ENCODE measurements at regions not wholly inside any gene's neighbourhood (a gene's known extent, or its start where the extent isn't known, plus 50 kb on each side); places are given as distances from the start of the nearest gene placed in this dataset.
"Not testable (repeated sequence)": the region's sequence is repeated elsewhere in the genome, so short reads cannot be mapped to it uniquely, and the experiment has no call there.

DNA sequence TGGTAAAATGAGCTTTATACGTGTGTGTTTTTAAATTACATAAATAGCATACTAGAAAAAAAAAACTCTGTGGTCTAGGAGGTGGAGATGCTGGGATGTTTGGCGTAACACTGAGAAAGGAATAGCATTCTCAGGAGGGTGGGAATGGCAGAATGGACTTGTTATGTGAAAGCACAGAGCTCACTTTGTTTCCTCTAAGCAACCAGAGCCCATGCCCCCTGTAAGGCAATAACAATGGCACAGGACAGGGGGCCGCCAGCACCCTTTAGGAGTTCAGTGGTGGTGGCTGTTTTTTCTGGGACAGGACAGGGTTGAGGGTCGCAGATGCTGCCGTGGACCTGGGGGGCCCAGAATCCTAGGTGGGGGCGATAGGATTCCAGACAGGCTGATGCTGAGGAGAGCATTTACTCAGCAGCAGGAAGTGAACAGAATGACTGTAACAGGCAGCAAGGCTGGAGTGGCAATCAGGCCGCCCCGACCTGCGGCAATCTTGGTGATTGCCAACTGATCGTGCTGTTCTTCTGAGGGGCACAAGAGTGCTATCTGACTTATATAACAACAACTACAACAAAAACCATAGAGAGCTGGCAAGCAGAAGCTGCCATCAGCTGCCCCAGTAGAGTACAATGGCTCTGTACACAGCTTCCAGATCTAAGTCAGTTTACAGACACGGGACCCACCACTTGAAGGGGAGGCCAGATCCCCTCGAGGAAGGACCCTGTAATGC lies 160.4 kb downstream of the UACA start:
- H3K27ac ChIP-seq: no peak overlapping the region
- no peak overlapping the region for H3K4me3 ChIP-seq
- no peaks in the 10 kb centered on the region for H3K27me3 ChIP-seq
- H3K4me1 ChIP-seq: peaks cover 5% of the 10 kb centered on the region; the same call in 1 of the 2 replicates
- DNase-seq: no peak
- H3K9me3 ChIP-seq (replicated peaks): peaks cover 9% of the 10 kb centered on the region; the same call in 1 of the 2 replicates
- H3K36me3 ChIP-seq: no peaks in the 10 kb centered on the region

DNA sequence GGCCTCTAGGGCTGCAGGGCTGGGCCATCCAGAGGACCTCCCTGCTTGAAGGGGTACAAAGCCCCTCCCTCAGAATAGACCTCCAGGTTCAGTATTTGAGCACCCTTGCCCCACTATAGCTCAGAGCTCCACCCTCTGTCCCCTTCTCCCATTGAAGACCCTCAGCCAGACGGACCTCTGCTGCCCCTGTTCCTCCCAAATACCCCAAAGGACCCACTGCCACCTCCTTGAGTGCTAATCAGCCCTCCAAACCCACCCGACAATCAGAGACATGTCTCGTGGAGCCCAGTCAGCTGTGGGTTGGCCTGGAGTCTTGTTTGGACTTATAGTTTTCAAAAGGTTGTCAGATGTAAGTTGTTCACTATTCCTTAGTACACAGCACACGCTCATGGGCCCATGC lies 161.1 kb downstream of the UACA start:
- Histone ChIP-seq H3K36me3 (no peaks in the 10 kb centered on the region), H3K4me3 (no peak overlapping the region), H3K27ac (no peak overlapping the region), H3K4me1 (peaks cover 5% of the 10 kb centered on the region; the same call in 1 of the 2 replicates), H3K9me3 (replicated peaks) (peaks cover 9% of the 10 kb centered on the region; the same call in 1 of the 2 replicates), H3K27me3 (no peaks in the 10 kb centered on the region)
- no peak for DNase-seq

DNA sequence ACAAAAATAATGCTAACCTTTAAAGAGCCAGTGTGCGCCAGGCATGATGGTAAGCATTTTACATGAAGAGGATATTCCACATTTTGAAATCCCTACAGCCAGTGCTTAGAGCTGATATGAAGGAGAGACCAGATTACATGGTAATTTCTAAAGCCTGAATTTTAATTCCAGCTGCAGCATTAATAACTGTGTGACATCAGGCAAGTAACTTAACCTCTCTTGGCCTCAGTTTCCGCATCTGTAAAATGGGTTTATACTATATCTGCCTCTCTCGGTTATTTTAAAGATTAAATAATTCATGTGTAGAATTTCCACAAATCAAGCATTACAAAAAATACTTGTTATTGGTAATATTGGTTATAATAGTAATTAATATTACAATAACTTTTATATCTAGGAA lies 165.4 kb downstream of the UACA start:
- Histone ChIP-seq H3K4me1 (no peaks in the 10 kb centered on the region), H3K36me3 (no peaks in the 10 kb centered on the region), H3K27ac (no peak overlapping the region), H3K9me3 (replicated peaks) (peaks cover 13% of the 10 kb centered on the region), H3K27me3 (no peaks in the 10 kb centered on the region), H3K4me3 (no peak overlapping the region)
- no peak for DNase-seq

DNA sequence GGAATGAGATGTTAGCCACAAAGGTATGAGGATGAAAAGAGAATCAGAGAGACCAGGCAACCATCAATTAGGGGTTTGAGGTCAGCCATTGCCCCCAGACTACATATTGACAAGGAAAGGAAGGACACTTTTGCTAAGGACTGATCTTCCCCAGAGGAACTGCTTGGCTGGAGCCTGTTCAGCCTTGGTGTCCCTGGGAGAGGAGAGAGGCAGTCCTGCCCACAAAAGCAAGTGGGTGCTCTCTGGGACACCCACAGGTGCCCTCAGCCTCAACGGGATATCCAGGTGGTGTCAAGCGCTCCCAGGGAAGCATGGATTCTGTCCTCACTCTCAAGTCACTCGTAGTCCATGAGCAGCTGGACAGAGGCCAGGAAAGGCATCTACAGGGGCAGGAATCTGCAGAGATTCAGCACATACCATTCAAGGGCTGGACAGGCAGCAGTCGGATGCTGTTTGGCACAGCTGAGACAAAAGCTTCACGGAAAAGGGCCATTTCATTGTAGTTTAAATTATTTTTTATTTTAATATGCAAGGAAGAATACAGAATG lies 166.2 kb downstream of the UACA start:
- Histone ChIP-seq H3K4me3 (no peak overlapping the region), H3K36me3 (no peaks in the 10 kb centered on the region), H3K9me3 (replicated peaks) (peaks cover 13% of the 10 kb centered on the region), H3K4me1 (no peaks in the 10 kb centered on the region), H3K27me3 (no peaks in the 10 kb centered on the region), H3K27ac (no peak overlapping the region)
- no peak for DNase-seq

DNA sequence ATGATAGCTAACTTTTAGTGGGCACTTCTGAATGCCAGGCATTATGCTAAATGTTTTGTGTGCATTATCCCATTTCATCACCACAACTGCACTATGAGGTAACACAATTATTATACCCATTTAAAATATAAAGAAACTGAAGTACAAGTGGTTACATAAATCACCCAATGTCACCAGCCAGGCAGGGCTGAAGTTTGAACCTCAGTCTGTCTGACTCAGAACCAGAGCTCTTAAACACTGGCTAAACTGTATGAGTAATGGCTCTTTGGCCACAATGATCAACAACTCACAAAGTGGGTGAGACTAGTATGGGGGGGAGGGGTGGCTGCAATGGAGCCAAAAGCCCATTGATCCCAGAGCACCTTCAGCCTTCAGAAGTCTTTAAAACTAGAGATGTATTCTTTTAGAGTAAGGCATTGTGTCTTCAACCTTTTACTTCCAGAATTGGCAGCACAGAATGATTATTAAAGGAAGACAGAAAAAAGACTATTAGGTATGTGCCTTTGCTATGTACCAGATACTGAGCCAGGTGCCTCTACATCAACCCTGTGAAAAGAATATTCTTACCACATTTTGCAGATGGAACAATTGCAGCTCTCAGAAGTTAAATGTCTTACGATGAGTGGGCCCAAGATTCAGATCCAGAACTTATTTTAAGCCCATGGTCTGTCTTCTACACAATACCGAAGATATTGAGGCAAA lies 166.9 kb downstream of the UACA start:
- H3K27ac ChIP-seq: no peak overlapping the region
- H3K4me1 ChIP-seq: no peaks in the 10 kb centered on the region
- no peaks in the 10 kb centered on the region for H3K36me3 ChIP-seq
- DNase-seq: no peak
- H3K27me3 ChIP-seq: no peaks in the 10 kb centered on the region
- no peak overlapping the region for H3K4me3 ChIP-seq
- H3K9me3 ChIP-seq (replicated peaks): peaks cover 13% of the 10 kb centered on the region

DNA sequence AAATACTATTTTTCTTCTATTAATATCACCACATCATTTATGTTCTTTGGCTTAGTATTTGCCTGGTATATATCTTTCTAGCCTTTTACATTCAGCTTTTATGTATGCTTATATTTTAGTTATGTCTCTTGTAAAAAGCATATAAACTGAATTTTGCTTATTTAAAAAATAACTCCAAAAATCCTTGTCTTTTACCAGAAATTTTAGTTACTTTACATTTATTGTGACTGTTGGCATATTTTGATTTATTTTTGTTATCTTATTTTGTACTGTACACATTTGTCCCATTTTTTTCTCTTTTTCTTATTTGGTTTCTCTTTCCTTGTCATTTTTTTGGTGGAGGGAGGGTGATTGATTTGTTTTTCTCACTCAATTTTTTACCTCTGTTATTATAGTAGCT lies 169.6 kb downstream of the UACA start:
- Histone ChIP-seq H3K9me3 (replicated peaks) (peaks cover 4% of the 10 kb centered on the region), H3K4me1 (no peaks in the 10 kb centered on the region), H3K27me3 (no peaks in the 10 kb centered on the region), H3K36me3 (no peaks in the 10 kb centered on the region), H3K27ac (no peak overlapping the region), H3K4me3 (no peak overlapping the region)
- no peak for DNase-seq

DNA sequence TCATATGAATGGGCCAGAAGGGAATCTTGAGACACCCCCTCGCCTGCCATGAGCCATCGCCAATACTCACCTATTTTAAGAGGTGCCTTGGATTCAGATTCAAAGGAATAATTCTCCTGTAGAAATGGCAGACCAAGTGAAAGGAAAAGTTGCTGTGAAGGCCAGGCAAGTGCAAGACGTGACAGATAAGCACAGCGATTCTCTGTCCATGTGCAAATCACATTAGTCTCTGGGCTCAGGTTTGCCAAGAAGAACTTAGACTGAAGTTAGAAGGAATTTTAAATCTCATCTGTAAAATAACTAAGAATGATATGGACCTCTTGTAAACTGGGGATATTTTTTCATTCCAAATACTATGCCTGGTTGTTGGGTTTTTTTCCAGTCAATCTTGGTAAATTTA lies 173.6 kb downstream of the UACA start:
- no peak overlapping the region for H3K4me3 ChIP-seq
- H3K9me3 ChIP-seq (replicated peaks): peaks cover 4% of the 10 kb centered on the region
- DNase-seq: no peak
- H3K27ac ChIP-seq: no peak overlapping the region
- H3K27me3 ChIP-seq: no peaks in the 10 kb centered on the region
- no peaks in the 10 kb centered on the region for H3K4me1 ChIP-seq
- no peaks in the 10 kb centered on the region for H3K36me3 ChIP-seq

DNA sequence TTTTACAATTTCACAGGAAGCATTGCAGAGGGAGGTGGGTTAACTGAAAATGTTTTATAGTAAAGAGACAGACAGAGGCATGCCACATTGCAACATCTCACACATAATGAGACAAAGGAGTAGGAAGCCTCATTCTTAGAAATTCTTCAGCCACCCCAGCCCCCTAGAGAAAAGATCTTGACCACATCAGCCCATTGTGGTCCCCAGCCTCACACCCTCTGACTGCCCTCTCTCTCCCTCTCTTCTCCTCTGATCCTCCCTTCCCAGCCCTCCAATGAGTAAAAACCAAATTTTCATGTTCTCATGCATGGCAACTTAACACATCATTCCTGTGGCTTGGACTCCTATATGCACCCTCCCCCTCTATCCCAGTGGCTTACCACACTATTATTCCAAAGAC lies 174.1 kb downstream of the UACA start:
- DNase-seq: no peak
- H3K27ac ChIP-seq: no peak overlapping the region

DNA sequence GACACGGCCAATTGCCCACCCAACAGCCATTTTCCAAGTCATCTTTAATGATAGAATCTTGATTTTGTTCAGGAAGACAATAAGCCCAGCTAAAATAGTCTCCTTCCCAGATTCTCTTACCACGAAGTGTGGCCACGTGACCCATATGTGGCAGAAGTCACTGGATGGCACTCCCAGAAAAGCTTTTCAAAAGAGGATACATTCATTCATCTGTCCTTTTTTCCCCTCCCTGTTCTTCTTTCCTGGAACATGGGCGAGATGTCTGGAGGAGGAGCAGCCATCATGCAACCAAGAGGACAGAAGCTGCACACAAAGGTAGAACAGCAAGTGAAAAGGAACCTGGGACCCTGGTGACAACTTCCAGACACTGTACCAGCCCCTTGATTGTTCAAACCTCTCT lies 174.7 kb downstream of the UACA start:
- Histone ChIP-seq H3K27ac (no peak overlapping the region), H3K4me3 (no peak overlapping the region), H3K27me3 (no peaks in the 10 kb centered on the region)

More for the DNA sequence above, 174.1 kb downstream of the UACA start:
- Histone ChIP-seq H3K36me3 (no peaks in the 10 kb centered on the region), H3K4me3 (no peak overlapping the region), H3K4me1 (no peaks in the 10 kb centered on the region), H3K27me3 (no peaks in the 10 kb centered on the region), H3K9me3 (replicated peaks) (peaks cover 4% of the 10 kb centered on the region)

DNA sequence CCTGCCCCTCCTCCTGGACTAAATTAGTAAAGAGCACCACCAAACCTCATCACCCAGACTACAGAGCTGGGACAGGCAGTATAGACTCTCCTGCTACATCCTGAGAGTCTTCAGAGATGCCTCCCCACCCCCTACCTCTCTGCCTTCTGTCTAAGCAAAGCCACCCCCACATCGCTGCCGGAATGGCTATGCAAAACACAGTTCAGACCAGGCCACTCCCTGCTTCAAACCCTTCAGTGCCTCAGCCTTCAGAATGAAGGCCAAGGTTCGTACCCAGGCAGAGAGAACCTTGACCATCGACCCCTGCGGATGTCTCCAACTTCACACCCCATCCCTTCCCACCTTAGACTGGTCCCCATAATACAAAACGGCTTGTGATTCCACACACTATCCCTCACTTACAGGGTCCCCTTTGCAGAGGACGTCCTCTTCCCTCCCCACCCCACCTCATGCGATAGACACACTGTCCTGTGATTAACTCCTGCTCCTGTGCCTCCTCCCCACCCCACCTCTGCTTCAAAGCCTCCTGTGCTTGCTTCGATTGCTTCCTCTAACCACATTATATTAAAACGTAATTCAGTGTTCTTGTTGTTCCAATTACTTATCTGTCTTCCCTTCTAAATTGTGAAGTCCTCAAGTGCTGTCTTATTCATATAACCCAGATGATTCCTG lies 175.3 kb downstream of the UACA start:
- no peaks in the 10 kb centered on the region for H3K36me3 ChIP-seq
- no peak overlapping the region for H3K27ac ChIP-seq
- no peaks in the 10 kb centered on the region for H3K4me1 ChIP-seq
- peaks cover under 1% of the 10 kb centered on the region; the same call in 1 of the 2 replicates for H3K9me3 ChIP-seq (replicated peaks)
- no peak overlapping the region for H3K4me3 ChIP-seq
- DNase-seq: no peak
- no peaks in the 10 kb centered on the region for H3K27me3 ChIP-seq

More for the DNA sequence above, 174.7 kb downstream of the UACA start:
- DNase-seq: no peak
- Histone ChIP-seq H3K36me3 (no peaks in the 10 kb centered on the region), H3K4me1 (no peaks in the 10 kb centered on the region), H3K9me3 (replicated peaks) (peaks cover 4% of the 10 kb centered on the region)

DNA sequence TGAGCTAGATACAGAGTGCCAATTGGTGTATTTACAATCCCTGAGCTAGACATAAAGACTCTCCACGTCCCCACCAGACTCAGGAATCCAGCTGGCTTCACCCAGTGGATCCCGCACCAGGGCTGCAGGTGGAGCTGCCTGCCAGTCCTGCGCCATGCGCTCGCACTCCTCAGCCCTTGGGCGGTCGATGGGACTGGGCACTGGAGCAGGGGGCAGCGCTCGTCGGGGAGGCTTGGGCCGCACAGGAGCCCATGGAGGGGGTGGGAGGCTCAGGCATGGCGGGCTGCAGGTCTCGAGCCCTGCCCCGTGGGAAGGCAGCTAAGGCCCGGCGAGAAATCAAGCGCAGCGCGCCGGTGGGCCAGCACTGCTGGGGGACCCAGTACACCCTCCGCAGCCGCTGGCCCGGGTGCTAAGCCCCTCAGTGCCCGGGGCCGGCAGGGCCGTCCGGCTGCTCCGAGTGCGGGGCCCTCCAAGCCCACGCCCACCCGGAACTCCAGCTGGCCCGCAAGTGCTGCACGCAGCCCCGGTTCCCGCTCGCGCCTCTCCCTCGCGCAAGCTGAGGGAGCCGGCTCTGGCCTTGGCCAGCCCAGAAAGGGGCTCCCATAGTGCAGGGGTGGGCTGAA lies 176.2 kb downstream of the UACA start:
- H3K9me3 ChIP-seq (replicated peaks); H3K4me1 ChIP-seq; H3K27ac ChIP-seq; DNase-seq; H3K36me3 ChIP-seq; H3K4me3 ChIP-seq; H3K27me3 ChIP-seq: not testable (repeated sequence)

DNA sequence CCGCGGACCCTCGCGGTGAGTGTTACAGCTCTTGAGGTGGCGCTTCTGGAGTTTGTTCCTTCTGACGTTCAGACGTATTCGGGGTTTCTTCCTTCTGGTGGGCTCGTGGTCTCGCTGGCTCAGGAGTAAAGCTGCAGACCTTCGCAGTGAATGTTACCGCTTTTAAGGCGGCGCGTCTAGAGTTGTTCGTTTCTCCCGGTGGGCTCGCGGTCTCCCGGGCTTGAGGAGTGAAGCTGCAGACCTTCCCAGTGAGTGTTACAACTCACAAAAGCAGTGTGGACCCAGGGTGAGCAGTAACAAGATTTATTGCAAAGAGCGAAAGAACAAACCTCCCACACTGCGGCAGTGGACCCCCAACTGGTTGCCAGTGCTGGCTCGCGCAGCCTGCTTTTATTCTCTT lies 177.1 kb downstream of the UACA start:
- no peak overlapping the region for H3K27ac ChIP-seq
- DNase-seq: no peak
- H3K36me3 ChIP-seq: no peaks in the 10 kb centered on the region
- no peaks in the 10 kb centered on the region for H3K27me3 ChIP-seq
- no peaks in the 10 kb centered on the region for H3K9me3 ChIP-seq (replicated peaks)
- H3K4me3 ChIP-seq: no peak overlapping the region
- H3K4me1 ChIP-seq: no peaks in the 10 kb centered on the region

DNA sequence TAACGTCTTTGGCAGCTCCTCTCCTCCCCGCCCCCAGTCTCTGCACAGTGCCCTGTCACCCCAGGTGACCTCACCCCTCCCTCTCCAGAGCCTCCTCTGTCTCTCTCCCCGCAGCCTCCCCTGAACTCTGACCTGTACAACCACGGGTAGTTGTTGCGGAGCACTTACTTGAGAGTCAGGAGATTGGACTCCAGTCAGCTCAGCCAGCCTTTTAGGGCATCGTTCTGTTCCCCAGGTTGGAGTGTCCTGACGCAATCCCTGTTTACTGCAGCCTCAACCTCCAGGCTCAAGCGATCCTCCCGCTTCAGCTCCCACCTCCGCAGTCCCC lies 177.7 kb downstream of the UACA start:
- no peaks in the 10 kb centered on the region for H3K27me3 ChIP-seq
- H3K4me3 ChIP-seq: no peak overlapping the region
- H3K4me1 ChIP-seq: no peaks in the 10 kb centered on the region
- H3K27ac ChIP-seq: no peak overlapping the region
- no peaks in the 10 kb centered on the region for H3K9me3 ChIP-seq (replicated peaks)
- no peaks in the 10 kb centered on the region for H3K36me3 ChIP-seq
- DNase-seq: no peak

DNA sequence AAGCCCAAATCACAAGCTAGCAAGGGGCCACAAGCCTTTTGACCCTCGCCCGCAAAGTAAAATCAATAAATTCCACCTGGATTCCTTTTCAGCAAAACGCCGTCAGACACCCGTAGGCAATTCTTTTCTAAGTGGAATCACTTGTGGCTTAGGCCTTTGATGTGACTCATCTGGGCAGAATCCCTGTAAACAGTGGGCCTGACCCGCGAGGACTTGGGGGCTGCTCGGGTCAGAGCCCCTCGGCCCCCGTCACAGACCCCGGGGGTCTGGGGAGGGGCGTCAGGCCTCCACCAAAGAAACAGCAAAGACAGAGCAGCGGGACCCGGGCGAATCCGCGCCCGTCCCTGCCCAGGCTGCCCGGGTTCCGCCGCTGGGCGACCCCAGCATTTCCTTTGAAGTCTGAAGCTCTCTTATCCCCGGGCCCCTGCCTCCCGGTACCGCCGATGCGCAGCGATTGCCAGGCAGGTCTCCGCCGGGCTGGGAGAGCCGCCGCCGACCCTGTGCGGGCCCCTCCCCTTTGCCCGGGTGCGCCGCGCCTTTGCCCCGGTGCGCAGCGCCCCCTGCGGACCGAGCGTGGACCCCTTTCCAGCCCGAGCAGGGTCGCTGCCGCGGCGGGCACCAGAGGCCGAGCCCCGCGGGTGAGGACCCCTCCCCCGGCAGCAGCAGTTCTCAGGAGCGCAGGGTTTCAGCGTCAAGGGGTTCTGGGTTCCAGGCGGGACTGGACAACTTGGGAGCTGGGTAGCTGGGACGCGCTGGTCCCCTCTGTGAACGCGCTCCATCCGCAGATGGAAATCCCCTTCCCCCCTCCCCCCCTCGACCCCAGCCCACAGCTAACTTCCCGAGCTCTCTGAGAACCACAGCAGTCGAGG lies 178.3 kb downstream of the UACA start:
- Histone ChIP-seq H3K27ac (no peak overlapping the region), H3K9me3 (replicated peaks) (no peaks in the 10 kb centered on the region), H3K36me3 (no peaks in the 10 kb centered on the region), H3K4me1 (no peaks in the 10 kb centered on the region), H3K4me3 (no peak overlapping the region), H3K27me3 (no peaks in the 10 kb centered on the region)
- no peak for DNase-seq
